ENCODE measurements at regions not wholly inside any gene's neighbourhood (a gene's known extent, or its start where the extent isn't known, plus 50 kb on each side); places are given as distances from the start of the nearest gene placed in this dataset.

GRCh38 chr7:41571573-41571972, 131.3 kb downstream of the INHBA start:
- TF ChIP-seq CTCF (IDR thresholded peaks at IDR 0.05) (no peak), POLR2AphosphoS5 (IDR thresholded peaks at IDR 0.05) (no peak), POLR2A (IDR thresholded peaks at IDR 0.05) (no peak)
